SHP77 treated with DMSO at 0.1 percent for 48 hours (cell line): ENCODE measurements at regions not wholly inside any gene's neighbourhood (a gene's known extent, or its start where the extent isn't known, plus 50 kb on each side); places are given as distances from the start of the nearest gene placed in this dataset.
A peak's percentile ranks its signal among the peaks of the same experiment; 100 is the strongest.

Experiments
- DNase-seq: peaks from one replicate; lab custom pipeline; 2025; lab: John Stamatoyannopoulos, UW

GRCh38 chr2:7895289-7895688 is 786.6 kb upstream of the ID2 start:
- DNase-seq = no peak

- DNase-seq = no peak
Observed at GRCh38 chr2:7896940-7897487, 784.8 kb upstream of the ID2 start.

GRCh38 chr2:7899241-7899640 is 782.6 kb upstream of the ID2 start:
- no peak for DNase-seq

GRCh38 chr2:7899923-7900322 is 781.9 kb upstream of the ID2 start:
- no peak for DNase-seq

GRCh38 chr2:7900593-7900992 is 781.3 kb upstream of the ID2 start:
- DNase-seq = no peak

- no peak for DNase-seq
Observed at GRCh38 chr2:7902251-7902765, 779.5 kb upstream of the ID2 start.

- no peak for DNase-seq
Observed at GRCh38 chr2:7904319-7904718, 777.5 kb upstream of the ID2 start.

GRCh38 chr2:7905756-7906155 is 776.1 kb upstream of the ID2 start:
- DNase-seq = peak; percentile 51

- no peak for DNase-seq
Observed at GRCh38 chr2:7906431-7906830, 775.4 kb upstream of the ID2 start.

- DNase-seq = no peak
Observed at GRCh38 chr2:7907041-7907440, 774.8 kb upstream of the ID2 start.

GRCh38 chr2:7910752-7911151 is 771.1 kb upstream of the ID2 start:
- no peak for DNase-seq

GRCh38 chr2:7911196-7911595 is 770.7 kb upstream of the ID2 start:
- no peak for DNase-seq

GRCh38 chr2:7913974-7914373 is 767.9 kb upstream of the ID2 start:
- DNase-seq = no peak

- no peak for DNase-seq
Observed at GRCh38 chr2:7915302-7916091, 766.4 kb upstream of the ID2 start.

GRCh38 chr2:7916670-7917069 is 765.2 kb upstream of the ID2 start:
- DNase-seq = no peak

GRCh38 chr2:7919510-7919909 is 762.3 kb upstream of the ID2 start:
- DNase-seq = no peak

GRCh38 chr2:7924023-7924762 is 757.7 kb upstream of the ID2 start:
- no peak for DNase-seq

- no peak for DNase-seq
Observed at GRCh38 chr2:7925506-7925905, 756.4 kb upstream of the ID2 start.

- DNase-seq = no peak
Observed at GRCh38 chr2:7927691-7928090, 754.2 kb upstream of the ID2 start.

GRCh38 chr2:7929281-7929680 is 752.6 kb upstream of the ID2 start:
- DNase-seq = no peak

- no peak for DNase-seq
Observed at GRCh38 chr2:7930800-7931635, 750.8 kb upstream of the ID2 start.

GRCh38 chr2:7931808-7932207 is 750.0 kb upstream of the ID2 start:
- no peak for DNase-seq
